ENCODE measurements at regions not wholly inside any gene's neighbourhood (a gene's known extent, or its start where the extent isn't known, plus 50 kb on each side); places are given as distances from the start of the nearest gene placed in this dataset.

DNA sequence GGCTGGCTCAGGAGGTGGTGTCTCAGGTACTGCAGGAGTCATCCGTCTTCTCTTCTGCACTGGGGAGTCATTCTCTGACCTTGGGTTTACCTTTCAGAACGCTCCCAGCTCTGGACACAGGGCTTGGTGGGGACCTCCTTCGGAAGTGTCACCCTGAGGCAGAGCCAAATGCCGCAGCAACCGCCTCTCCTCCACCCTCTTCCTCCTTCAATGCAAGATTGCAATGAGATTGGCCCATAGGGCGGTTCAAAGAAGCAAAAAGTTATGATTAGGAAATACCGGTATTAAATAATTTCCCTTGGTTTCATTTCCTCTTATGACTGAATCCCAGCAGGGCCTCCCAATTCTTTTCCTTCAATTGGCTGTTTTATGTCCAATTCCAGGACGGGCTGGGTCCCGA lies 178.8 kb downstream of the ACKR3 start:
- no peak for DNase-seq

DNA sequence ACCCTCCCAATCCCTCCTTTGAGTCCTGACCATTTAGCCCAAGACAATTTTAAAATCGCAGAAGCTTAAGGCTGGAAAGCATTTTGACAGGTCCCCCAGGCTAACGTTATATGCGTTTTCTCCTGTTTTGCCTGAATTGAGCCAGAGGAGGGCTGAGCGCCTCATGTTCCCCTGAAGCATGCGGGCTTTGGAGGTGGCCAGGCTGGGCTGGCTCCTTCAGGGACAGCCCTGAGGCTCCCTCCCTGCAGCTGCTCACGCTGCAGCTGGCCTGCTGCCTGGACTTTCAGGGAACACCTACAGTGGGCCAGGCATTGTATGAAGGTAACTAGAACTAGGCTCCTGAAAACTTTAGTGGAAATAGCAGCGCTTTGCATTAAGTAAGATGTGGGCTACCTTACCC lies 179.2 kb downstream of the ACKR3 start:
- DNase-seq: no peak

DNA sequence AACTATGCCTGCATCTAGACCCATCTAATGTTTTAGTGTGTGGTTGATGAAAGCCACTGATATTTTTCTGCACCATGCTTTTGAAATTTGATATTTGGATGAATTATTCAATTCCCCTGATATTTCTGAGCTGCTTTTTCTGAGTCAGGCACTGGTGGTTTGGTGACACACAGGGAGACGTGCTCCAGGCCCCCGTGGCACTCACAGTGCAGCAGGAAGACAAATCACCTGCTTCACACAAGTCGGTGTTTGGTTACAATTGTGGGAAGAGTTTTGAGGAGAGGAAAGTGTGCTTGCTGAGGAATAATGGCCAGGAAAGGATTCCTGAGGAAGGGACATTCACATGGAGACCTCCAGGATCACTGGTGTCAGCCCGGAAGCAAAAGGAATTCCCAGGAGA lies 179.7 kb downstream of the ACKR3 start:
- no peak for DNase-seq

DNA sequence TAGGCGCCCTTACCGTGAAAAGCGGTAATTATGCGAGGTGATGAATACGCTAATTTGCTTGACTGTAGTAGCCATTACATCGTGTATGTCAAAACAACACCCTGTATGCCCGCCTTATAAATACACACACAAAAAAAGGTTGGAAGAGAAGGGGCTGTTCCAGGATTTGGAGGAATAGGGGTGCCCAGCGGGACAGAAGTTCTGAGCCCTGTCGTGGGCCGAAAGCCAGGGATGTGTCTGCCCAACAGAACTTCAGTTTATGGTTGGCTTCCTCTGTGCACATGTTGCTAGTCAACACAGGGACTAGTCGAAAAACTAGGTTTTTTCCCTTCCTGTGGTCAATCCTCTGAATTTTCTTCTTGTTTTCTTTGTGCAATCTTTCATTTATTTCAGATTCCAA lies 182.5 kb downstream of the ACKR3 start:
- no peak for DNase-seq

DNA sequence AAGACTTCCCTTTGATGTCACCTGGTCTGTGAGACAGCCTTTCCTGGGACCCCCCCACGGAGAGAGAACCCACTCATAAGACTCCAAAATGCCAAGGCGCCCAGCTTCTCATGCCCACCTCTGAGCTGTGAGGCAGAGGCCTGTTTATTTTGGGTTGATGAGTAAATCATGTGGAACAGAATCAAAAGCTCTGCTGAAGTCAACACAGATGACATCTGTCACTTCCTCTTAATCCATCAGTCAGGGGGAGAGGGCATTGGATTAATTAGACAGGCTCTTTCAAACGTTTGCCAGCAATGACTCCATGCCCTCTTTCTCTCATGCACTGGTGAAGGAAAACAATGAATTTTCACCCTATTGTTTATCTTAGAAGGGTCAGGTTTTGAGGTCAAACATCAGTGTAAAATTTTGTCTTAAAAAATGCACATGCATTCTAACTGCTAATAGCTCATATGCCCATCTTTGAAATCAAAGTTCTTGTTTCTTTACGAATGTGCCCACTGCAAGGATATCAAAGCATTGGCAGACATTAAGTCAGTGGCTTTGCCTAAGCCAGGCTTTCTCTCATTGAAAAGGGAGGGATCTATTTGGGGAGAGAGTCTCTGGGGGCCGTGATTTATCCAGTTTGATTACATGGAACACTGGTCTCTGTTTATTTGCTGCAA lies 184.1 kb downstream of the ACKR3 start:
- no peak for DNase-seq

DNA sequence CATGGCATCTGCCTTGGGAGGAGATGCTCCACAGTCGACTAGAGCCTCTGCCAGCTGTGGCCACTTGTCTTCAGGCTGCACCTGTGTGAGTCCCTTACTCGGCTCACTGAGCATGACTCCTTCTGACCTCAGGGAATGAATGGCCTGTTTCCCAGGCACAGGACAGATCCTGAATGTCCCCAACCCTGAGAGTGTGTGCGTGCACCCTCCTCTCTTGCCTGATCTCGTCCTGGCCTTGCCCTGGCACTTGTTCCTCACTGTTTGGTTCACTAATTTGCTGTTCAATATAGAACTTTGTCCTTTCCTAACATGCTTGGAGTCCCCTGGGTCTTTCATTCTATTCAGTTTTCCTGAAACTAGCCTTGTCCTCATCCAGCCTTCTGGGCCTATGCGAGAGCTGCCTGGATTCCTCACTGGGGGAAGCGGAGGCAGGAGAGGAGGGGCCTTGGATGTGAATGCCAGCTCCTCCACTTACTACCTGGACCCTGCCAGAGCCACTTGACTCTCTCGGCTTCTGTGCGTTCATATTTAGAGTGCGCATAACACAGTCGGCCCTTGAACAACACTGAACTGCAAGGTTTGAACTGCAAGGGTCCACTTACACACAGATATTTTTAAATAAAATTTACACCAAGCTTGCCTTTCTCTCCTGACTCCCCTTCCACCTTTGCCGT lies 184.8 kb downstream of the ACKR3 start:
- DNase-seq: no peak

DNA sequence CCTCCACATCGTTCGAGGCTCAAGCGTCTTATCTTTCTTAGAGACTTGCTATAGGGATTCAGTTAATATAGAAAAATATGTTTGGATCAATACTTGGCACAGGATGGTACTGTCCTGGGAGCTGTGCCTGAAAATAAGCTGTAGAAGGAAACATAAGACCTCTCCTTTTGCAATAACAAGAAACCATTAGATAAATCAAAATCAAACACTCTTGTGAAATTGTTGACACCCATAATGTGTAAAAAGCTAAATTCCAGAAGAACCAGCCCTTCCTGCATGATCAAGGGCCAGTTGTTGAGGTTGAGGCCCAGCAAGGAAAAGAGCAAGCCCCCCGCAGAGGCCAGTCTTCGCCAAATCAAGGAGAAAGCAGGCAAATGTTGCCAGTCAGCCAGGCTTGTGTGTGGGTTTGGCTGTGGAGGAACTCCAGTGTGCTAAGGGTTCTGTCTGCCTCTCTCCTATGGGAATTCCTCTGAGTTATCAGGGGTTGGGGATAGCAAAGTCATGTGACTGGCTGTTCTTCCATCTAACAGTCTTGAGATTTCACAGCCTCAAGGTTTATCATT lies 185.7 kb downstream of the ACKR3 start:
- DNase-seq: no peak

DNA sequence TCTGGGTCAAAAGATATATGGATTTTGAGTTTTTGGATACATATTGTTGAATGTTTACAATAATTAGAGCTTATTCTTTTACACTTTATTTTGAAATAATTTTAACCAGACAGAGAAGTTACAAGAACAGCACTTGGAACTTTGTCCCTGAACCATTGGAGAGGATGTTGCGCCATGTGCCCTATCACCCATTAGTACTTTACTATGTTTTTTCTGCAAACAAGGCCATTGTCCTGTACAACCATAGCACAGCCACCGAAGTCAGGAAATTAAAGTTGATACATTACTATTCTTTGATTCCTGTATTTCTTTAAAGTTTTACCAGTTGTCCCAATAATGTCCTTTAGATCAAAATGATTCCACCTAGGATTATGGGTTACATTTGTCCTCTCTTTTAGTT lies 188.8 kb downstream of the ACKR3 start:
- DNase-seq: no peak

DNA sequence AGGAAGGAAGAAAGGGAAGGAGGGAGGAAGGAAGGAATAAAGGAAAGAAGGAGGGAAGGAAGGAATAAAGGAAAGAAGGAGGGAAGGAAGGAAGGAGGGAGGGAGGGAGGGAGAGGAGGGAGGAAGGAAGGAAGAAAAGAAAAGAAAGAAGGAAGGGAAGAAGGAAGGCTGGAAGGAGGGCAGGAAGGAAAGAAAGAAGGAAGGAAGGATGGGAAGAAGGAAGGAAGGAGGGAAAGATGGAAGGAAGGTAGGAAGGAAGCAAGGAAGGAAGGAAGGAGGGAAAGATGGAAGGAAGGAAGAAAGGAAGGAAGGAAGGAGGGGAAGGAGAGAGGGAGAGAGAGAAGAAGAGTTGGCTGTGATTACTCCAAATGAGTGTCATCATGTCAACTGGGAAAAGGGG lies 190.6 kb downstream of the ACKR3 start:
- DNase-seq: no peak

DNA sequence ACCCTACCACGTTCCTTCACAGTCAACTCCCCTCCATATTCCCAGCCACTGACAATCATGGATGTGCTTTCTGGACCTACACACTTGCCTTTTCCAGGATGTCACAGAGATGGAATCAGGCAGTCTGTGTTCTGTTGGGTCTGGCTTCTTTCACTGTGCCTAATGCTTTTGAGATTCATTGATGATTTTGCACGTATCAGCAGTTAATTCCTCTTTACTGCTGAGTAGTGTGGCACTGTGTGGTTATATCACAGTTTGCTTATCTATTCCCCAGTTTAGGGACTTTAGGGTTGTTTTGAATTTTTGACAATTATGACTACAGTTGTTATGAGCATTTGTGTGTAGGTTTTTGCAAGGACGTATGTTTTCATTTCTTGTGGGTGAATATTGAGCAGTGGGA lies 191.7 kb downstream of the ACKR3 start:
- no peak for DNase-seq

DNA sequence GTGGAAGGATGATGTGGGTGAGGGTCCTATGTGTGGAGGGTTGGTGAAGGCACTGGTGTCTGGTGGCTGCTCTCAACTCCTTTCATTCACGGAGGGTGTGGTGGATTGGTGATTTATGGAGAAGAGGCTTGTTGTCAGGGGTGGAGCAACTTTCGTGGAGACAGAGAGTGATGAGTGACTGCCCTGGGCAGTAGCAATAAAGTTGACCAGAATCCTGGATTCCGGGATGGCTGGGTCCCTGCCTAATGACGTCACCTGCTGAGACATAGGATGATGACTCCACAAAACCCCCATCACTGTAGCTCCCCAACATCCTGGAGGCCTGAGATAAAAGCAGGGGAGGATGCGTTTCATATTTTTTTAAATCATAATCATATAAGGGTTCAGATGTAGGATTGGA lies 193.0 kb downstream of the ACKR3 start:
- no peak for DNase-seq

DNA sequence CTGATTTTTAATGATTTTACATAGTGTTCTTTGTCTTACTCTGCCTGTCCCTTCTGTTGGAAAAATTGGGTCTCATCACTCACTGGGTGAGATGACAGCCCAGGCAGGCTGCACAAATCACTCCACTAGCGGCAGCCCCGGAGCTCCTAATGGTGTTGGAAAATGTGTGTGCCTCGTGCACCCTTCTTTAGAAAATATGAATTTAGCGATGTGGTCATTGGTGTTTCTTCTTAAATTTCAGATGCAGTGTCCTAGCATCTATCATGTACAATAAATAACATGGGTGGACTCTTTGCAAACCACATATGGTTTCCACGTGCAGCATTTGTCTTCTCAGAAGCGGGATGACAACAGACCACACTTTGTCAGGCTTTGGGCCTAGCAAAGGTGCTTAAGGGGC lies 194.2 kb downstream of the ACKR3 start:
- DNase-seq: no peak

DNA sequence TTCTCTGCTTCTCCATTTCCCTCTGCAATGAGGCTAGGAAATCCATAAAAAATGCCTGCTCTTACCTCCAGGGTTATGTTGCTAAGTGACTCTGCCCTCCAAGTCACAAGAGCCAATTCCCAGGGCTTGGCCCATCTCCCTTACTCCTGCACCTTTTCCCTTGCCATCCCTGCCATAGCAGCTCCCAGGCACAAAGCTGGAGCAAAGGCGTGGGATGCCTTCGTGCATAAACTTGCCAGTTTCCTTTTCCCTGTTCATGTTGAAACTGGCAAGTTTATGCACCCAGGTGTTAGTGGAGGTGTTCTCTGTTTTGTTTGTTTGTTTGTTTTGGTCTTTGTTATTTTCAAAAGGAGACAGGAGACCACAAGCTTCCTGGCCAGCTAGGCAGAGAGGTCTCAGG lies 195.1 kb downstream of the ACKR3 start:
- DNase-seq: no peak

DNA sequence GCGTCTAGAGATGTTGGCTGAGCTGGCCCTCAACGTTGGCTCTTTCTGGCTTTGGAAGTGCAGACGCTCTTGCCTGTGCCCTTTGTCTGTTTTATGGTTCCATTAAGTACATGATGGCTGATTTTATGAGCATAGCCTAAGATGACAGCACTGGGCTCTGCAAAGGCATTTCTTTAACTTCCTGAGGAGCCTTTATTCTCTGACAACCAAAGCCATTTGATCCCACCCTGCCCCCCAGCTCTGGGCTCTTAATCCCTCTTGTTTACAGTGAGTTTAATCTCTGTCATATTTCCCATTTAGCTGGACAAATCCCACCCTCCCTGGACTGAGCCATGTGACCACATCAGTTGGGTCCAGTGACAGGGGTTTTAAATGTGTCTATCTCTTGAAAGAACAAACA lies 195.9 kb downstream of the ACKR3 start:
- DNase-seq: no peak

DNA sequence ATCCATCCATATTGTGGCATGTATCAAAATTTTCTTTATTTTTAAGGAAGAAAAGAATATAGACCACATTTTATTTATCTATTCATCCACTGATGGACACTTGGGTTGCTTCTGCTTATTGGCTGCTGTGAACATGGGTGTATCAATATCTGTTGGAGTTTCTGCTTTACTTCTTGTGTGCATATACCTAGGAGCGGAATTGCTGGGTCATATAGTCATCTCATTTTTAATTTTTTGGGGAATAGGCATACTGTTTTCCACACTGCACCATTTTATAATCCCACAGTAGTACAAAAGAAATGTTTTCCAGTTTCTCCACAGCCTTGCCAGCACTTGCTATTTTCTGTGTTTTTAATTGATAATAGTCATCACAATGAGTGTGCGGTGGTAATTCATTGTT lies 197.2 kb downstream of the ACKR3 start:
- DNase-seq: no peak

DNA sequence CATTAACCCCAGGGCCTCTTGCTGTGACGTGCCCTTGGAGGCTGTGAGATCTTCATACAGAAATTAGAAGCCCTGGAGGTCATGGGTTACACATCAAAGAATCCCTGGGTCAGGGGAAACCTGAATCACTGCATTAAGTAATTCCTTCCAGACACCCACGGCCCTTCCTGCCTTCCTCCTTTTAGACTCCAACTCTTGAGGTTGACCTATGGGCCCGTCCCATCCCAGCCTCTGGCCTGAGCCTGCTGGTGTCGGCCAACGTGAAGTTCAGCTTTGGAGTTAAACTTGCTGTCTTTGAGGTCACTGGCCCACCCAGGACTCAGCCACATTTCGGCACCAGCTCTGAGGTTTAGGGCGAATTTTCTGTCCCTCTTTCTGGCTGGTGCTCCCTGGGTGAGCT lies 198.3 kb downstream of the ACKR3 start:
- no peak for DNase-seq

DNA sequence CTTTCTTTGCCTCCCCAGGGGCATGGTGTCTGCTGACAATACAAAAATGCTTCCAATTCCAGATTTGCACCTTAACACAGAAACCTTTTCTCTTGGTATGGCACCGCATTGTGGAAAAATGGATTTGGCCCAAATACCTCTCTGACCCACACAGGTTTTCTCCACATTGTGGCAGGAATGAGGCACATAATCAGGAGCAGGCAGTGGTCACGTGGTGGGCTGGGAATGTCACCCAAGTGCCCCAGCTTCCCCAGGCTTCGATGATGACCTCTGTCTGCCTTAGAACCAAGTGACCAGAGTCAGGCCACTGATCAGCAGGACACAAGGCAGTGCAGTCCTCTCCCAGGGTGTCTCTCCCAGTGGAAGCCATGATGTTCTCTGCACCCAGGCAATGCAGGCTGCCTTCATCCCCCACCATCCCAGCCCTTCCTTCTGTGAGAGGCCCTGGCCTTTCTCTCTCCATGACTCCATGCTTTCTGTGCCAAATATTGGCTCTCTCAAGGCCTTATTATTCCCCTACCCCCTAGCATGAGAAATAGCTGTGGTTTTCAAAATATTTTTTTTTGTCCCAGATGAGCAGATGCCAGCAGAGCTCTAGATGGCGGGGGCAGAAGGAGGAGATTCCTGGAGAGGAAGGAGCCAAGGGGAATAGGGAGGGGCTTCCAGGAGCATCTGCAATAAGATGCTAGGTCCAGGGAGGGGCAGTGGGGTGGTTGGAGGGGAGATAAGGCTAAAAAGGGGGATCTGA lies 198.9 kb downstream of the ACKR3 start:
- no peak for DNase-seq

DNA sequence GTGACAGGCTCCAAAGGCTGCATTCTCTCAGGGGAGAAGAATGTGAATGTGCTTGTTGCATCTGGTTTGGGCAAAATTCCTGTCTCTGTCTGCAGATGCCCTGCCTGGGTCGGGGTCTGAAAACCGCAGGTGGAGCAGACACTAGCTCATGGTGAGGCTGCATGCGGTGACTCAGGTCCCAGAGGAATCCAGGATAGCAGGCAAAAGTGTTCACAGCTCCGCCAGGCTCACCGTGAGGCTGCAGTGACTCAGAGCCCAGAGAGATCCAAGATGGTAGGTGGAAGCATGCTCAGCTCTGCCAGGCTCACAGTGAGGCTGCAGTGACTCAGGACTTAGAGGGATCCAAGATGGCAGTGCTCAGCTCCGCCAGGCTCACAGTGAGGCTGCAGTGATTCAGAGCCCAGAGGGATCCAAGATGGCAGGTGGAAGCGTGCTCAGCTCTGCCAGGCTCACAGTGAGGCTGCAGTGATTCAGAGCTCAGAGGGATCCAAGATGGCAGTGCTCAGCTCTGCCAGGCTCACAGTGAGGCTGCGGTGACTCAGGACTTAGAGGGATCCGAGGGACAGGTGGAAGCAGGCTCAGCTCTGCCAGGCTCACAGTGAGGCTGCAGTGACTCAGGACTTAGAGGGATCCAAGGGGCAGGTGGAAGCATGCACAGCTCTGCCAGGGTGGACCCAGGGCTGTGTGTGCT lies 200.5 kb downstream of the ACKR3 start:
- DNase-seq: no peak

DNA sequence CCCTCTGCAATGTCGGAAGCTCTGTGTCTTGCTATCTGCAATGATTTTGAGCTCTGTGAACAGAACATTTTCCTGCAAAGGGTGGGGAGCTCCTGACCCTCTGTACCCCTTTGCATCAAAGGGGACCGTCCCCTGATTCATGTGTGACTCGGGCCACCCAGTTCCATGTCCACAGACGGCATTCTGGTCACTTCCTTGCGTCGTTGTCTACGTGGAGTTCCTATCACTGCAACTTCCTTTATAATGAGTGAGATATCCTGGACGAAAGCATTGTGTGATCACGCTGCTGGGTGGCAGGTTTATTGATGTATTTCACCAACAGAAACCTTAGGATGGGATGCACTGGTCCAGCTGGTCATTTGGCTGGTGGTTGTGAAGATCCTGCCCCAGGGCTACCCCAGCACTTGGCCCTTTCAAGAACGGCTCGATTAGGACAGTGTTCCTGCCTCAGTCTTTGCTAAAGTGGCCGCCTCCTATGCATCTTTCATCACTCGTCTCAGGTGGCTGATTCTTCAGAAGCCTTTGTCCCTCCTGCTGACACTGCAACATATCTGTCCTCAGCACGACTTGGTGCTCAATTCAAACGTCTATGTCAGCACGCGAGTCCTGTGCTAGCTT lies 202.7 kb downstream of the ACKR3 start:
- DNase-seq: no peak

DNA sequence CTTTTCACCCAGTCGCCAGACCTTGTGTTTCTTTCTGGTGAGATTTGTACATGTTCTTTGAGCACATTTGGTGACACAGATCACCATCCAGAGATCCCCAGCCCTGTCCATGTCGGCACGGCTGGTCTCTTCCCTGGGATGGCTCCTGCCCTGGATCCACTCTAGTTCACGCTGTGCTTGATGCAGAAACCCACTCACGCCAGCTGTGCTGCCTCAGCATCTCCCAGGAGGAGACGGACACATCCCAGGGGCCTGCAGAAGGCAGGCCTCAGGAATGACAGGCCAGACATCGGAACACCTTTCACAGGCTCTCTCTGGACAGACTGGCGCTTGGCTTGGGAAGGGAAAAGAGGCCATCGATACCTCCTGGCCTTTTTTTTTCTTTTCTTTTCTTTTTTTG lies 203.6 kb downstream of the ACKR3 start:
- no peak for DNase-seq

DNA sequence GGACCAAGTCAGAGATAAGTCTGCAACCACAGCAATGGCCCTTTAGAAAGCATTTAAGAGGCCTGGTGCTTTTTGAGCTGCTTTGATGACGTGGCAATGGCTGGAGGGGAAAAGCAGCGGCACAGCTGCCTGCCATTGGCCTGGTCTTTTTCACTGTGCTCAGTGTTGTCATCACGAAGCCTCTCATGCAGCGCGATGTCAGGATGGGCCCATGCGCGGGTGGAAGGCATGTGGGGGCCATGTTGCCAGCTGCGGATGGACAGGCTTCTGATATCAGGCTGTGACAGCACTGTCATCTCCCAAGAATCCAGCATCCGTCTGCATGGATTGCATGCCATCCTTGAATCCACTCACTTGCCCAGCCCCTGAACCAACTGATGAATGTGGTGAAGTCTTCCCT lies 204.5 kb downstream of the ACKR3 start:
- no peak for DNase-seq

DNA sequence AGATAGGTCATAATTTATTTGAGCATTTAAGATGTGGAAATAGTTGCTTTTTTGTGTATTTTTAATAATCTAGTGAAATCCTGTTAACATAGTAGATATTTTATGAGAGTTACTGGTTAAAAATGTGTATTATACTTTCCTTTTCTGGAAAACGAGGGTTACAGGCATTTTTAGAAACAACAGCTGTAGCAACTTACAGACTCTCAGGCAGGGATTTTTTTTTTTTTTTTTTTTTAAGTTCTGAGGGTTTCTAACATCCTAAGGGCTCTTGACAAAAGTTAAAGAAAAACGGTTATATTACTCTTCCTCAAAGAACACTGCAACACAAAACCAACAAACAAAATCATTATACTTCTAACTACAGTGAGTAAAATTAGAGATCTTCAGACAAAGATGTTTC lies 205.9 kb downstream of the ACKR3 start:
- no peak for DNase-seq

DNA sequence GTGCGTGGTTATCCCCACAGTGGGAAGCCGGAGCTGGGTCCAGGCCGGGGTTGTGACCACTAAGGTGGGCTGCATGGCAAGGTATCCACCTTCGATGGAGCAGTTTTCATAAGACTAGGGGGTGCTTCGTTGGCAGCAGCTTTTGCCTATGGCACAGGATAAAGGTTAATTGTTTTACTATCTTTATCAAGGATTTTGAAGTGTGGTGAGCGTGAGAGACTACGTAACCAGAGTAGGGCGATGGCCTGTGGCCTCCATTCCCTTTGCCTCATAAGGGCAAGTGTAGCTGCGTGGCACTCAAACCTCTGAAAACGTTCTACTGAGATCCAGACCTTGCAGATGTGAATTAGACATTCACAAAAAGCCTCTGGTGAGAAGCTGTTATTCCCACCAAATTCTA lies 206.6 kb downstream of the ACKR3 start:
- no peak for DNase-seq
